HPDE6-E6E7 (cell line): ENCODE measurements at regions not wholly inside any gene's neighbourhood (a gene's known extent, or its start where the extent isn't known, plus 50 kb on each side); places are given as distances from the start of the nearest gene placed in this dataset.
"Not testable (repeated sequence)": the region's sequence is repeated elsewhere in the genome, so short reads cannot be mapped to it uniquely, and the experiment has no call there.

Source experiments
- DNase-seq: peaks from one replicate; pipeline ENCODE4 v3.0.0; 2011; ENCODE audit warnings: missing footprints; ENCODE audit errors: extremely low spot score

GRCh38 chr3:8128686-8129085, 372.9 kb upstream of the LMCD1 start:
- DNase-seq, result no peak

GRCh38 chr3:8136553-8136952, 365.1 kb upstream of the LMCD1 start:
- no peak for DNase-seq

- DNase-seq, result no peak
Measured at GRCh38 chr3:8143186-8143585, 358.4 kb upstream of the LMCD1 start.

GRCh38 chr3:8145661-8146060, 356.0 kb upstream of the LMCD1 start:
- no peak for DNase-seq

GRCh38 chr3:8147711-8148110, 353.9 kb upstream of the LMCD1 start:
- DNase-seq, result no peak

- DNase-seq, result no peak
Measured at GRCh38 chr3:8152821-8153418, 348.7 kb upstream of the LMCD1 start.

GRCh38 chr3:8153800-8154199, 347.8 kb upstream of the LMCD1 start:
- no peak for DNase-seq

GRCh38 chr3:8154617-8155016, 347.0 kb upstream of the LMCD1 start:
- no peak for DNase-seq

GRCh38 chr3:8156138-8156537, 345.5 kb upstream of the LMCD1 start:
- no peak for DNase-seq

GRCh38 chr3:8156831-8157230, 344.8 kb upstream of the LMCD1 start:
- no peak for DNase-seq

- DNase-seq, result no peak
Measured at GRCh38 chr3:8157640-8158039, 344.0 kb upstream of the LMCD1 start.

GRCh38 chr3:8164145-8164544, 337.5 kb upstream of the LMCD1 start:
- no peak for DNase-seq

- no peak for DNase-seq
Measured at GRCh38 chr3:8166014-8166413, 335.6 kb upstream of the LMCD1 start.

GRCh38 chr3:8170971-8171508, 330.6 kb upstream of the LMCD1 start:
- DNase-seq, result no peak

GRCh38 chr3:8173892-8174291, 327.7 kb upstream of the LMCD1 start:
- DNase-seq, result no peak

- DNase-seq, result not testable (repeated sequence)
Measured at GRCh38 chr3:8176759-8177483, 324.7 kb upstream of the LMCD1 start.

GRCh38 chr3:8178516-8178915, 323.1 kb upstream of the LMCD1 start:
- not testable (repeated sequence) for DNase-seq

- DNase-seq, result no peak
Measured at GRCh38 chr3:8182904-8183303, 318.7 kb upstream of the LMCD1 start.

- no peak for DNase-seq
Measured at GRCh38 chr3:8183627-8184026, 318.0 kb upstream of the LMCD1 start.

GRCh38 chr3:8186213-8186612, 315.4 kb upstream of the LMCD1 start:
- DNase-seq, result no peak

- no peak for DNase-seq
Measured at GRCh38 chr3:8187996-8188395, 313.6 kb upstream of the LMCD1 start.

- DNase-seq, result no peak
Measured at GRCh38 chr3:8189051-8189450, 312.6 kb upstream of the LMCD1 start.

- no peak for DNase-seq
Measured at GRCh38 chr3:8191406-8191805, 310.2 kb upstream of the LMCD1 start.
